OCI-LY7 (cell line): ENCODE measurements at regions not wholly inside any gene's neighbourhood (a gene's known extent, or its start where the extent isn't known, plus 50 kb on each side); places are given as distances from the start of the nearest gene placed in this dataset.

Experiments
- BruUV-seq: library from RNA; stranded (reverse); fragments of 400-500 nt; replicated peaks from 2 replicates; lab custom pipeline; 2021; lab: Mats Ljungman, UMichigan
- CTCF ChIA-PET: fragments of 300-600 bp; sonication (Branson Sonifier 250); formaldehyde crosslinking; loops from one replicate; lab custom pipeline; 2022; ENCODE audit warnings: antibody characterized with exemption; ENCODE audit not compliant: unreplicated experiment; lab: Charles Lee
- POLR2A ChIA-PET: fragments of 300-600 bp; sonication (Branson Sonifier 250); formaldehyde crosslinking; loops from one replicate; lab custom pipeline; 2022; ENCODE audit warnings: antibody characterized with exemption; lab: Charles Lee
- DNase-seq: peaks from one replicate; pipeline ENCODE4 v3.0.0-alpha.2; 2015; ENCODE audit warnings: low spot score
- H2AFZ ChIP-seq: fragments of 200-600 bp; sonication (generic), shearing (Covaris generic); 2 replicates; pipeline ENCODE4 v1.6.1; 2014; ENCODE audit warnings: mild to moderate bottlenecking, antibody characterized with exemption, low read length, moderate library complexity
- H3K27ac ChIP-seq: fragments of 200-600 bp; sonication (generic); 2 replicates; pipeline ENCODE4 v1.5.1; 2014; ENCODE audit warnings: mixed run types, low read depth, mild to moderate bottlenecking, moderate library complexity, low read length, inconsistent platforms; ENCODE audit not compliant: poor library complexity, severe bottlenecking
- H3K36me3 ChIP-seq: fragments of 200-600 bp; sonication (generic); 2 replicates; pipeline ENCODE4 v1.6.1; 2014; ENCODE audit warnings: mild to moderate bottlenecking, antibody characterized with exemption, low read length, moderate library complexity, mixed read lengths; ENCODE audit not compliant: insufficient read depth
- H3K4me1 ChIP-seq: fragments of 200-600 bp; sonication (generic); 2 replicates; pipeline ENCODE4 v1.5.1; 2014; ENCODE audit warnings: mild to moderate bottlenecking, low read length; ENCODE audit not compliant: insufficient read depth, poor library complexity, severe bottlenecking
- H3K4me2 ChIP-seq: fragments of 200-600 bp; sonication (generic); 2 replicates; pipeline ENCODE4 v1.6.1; 2014; ENCODE audit warnings: mild to moderate bottlenecking, low read length
- H3K4me3 ChIP-seq: fragments of 200-600 bp; sonication (generic); 2 replicates; pipeline ENCODE4 v1.5.1; 2014; ENCODE audit warnings: mild to moderate bottlenecking, low read depth, low read length; ENCODE audit not compliant: poor library complexity, severe bottlenecking
- H3K79me2 ChIP-seq: fragments of 200-600 bp; sonication (generic); 2 replicates; pipeline ENCODE4 v1.6.1; 2016; ENCODE audit warnings: low read depth, mild to moderate bottlenecking, low read length, moderate library complexity, mixed read lengths; ENCODE audit not compliant: insufficient read depth
- H3K9me2 ChIP-seq: fragments of 200-600 bp; sonication (generic); 2 replicates; pipeline ENCODE4 v1.6.1; 2016; ENCODE audit warnings: mild to moderate bottlenecking, low read length, mixed read lengths; ENCODE audit not compliant: insufficient read depth
- H3K9me3 ChIP-seq: fragments of 200-600 bp; sonication (generic); 2 replicates; pipeline ENCODE4 v1.6.1; 2014; ENCODE audit warnings: mild to moderate bottlenecking, mixed run types, low read length, mixed read lengths
- H4K20me1 ChIP-seq: fragments of 200-600 bp; sonication (generic); 2 replicates; pipeline ENCODE4 v1.6.1; 2014; ENCODE audit warnings: mild to moderate bottlenecking, antibody characterized with exemption, low read length, moderate library complexity, mixed read lengths; ENCODE audit not compliant: insufficient read depth
- EZH2phosphoT487 ChIP-seq: fragments of 200-600 bp; sonication (generic); IDR thresholded peaks from 2 replicates; pipeline ENCODE4 v1.6.1; 2018; ENCODE audit warnings: low read depth, borderline replicate concordance, mild to moderate bottlenecking, mixed run types, antibody characterized with exemption, low read length, moderate library complexity, mixed read lengths
- intact Hi-C: fragments of 100-400 bp; cut with micrococcal nuclease; formaldehyde crosslinking; loops from one replicate; pipeline ENCODE4 v1.10.0; 2022; ENCODE audit not compliant: unreplicated experiment
- TF ChIP-seq, protein P1 (sequence below): fragments of 200-600 bp; sonication (generic); conservative IDR thresholded peaks from 2 replicates; pipeline ENCODE4 v1.5.1; 2014; ENCODE audit warnings: mild to moderate bottlenecking, antibody characterized with exemption, low read length, moderate library complexity, mixed read lengths

DNA sequence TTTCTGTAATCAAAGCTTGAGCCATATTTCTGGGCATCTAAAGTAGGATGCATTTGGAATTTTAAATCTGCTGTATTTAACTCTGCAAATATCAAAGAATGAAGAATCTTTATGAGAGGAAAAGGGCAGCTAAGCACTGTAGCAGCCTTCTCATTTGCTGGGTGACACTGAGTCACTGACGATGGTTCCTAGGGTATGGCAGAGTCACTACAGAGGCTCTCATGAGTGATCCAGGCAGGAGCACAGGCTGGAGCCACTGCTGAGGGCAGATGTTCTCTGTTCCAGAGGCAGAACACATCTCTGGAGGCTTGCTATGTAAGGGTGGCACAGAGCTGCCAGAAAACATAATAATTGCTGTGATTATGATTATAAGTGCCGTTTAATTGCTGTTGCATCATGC lies 340.7 kb upstream of the HTR2A start:
- POLR2A ChIA-PET = interaction anchor here (0.6 kb wide), 1 partner anchor 269 kb away, joined by 3 read pairs; no protein-coding TSS in a partner anchor
- no peaks in the 10 kb centered on the region for H4K20me1 ChIP-seq
- no peak overlapping the region for H3K27ac ChIP-seq
- intact Hi-C loops = no loop called here
- no peak overlapping the region for H3K4me3 ChIP-seq
- no TSS peak for BruUV-seq
- H3K4me2 ChIP-seq = no peak overlapping the region
- no peaks in the 10 kb centered on the region for H3K9me3 ChIP-seq
- CTCF ChIA-PET = no interaction called here
- H3K36me3 ChIP-seq = no peaks in the 10 kb centered on the region
- H3K4me1 ChIP-seq = no peaks in the 10 kb centered on the region
- H3K79me2 ChIP-seq = no peaks in the 10 kb centered on the region
- H2AFZ ChIP-seq = no peak overlapping the region
- no peaks in the 10 kb centered on the region for H3K9me2 ChIP-seq
- TF ChIP-seq EZH2phosphoT487 = no peak
- TF ChIP-seq, protein P1, sequence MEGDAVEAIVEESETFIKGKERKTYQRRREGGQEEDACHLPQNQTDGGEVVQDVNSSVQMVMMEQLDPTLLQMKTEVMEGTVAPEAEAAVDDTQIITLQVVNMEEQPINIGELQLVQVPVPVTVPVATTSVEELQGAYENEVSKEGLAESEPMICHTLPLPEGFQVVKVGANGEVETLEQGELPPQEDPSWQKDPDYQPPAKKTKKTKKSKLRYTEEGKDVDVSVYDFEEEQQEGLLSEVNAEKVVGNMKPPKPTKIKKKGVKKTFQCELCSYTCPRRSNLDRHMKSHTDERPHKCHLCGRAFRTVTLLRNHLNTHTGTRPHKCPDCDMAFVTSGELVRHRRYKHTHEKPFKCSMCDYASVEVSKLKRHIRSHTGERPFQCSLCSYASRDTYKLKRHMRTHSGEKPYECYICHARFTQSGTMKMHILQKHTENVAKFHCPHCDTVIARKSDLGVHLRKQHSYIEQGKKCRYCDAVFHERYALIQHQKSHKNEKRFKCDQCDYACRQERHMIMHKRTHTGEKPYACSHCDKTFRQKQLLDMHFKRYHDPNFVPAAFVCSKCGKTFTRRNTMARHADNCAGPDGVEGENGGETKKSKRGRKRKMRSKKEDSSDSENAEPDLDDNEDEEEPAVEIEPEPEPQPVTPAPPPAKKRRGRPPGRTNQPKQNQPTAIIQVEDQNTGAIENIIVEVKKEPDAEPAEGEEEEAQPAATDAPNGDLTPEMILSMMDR = no peak
- no peak for DNase-seq

DNA sequence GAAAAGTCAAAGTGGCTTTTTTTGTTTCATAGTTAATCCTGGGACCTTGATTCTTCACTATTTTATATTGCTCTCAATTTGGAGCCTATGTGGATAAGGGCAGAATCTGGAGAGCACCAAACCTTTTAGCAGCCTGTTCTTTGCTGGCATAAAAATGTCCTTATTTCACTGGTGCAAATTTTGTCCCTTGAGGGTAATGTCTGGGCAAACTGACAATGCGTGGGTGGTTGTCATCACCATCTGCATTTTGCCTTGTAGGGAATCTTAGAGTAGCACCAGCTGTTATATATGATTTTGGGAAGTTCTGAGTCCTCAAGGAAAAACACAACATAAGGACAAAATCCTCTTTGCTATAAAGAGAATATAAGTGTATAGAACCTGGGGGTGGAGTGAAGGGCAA lies 336.9 kb upstream of the HTR2A start:
- ChIA-PET CTCF (no interaction called here), POLR2A (no interaction called here)
- no peaks in the 10 kb centered on the region for H3K9me3 ChIP-seq
- H3K27ac ChIP-seq = no peak overlapping the region
- no peak for DNase-seq
- no peaks in the 10 kb centered on the region for H3K9me2 ChIP-seq
- H2AFZ ChIP-seq = no peak overlapping the region
- no TSS peak for BruUV-seq
- no peaks in the 10 kb centered on the region for H3K36me3 ChIP-seq
- H3K79me2 ChIP-seq = no peaks in the 10 kb centered on the region
- no peak overlapping the region for H3K4me3 ChIP-seq
- no peaks in the 10 kb centered on the region for H3K4me1 ChIP-seq
- no peaks in the 10 kb centered on the region for H4K20me1 ChIP-seq
- H3K4me2 ChIP-seq = no peak overlapping the region
- no peak for TF ChIP-seq EZH2phosphoT487
- TF ChIP-seq, protein P1 = no peak
- intact Hi-C loops = no loop called here

DNA sequence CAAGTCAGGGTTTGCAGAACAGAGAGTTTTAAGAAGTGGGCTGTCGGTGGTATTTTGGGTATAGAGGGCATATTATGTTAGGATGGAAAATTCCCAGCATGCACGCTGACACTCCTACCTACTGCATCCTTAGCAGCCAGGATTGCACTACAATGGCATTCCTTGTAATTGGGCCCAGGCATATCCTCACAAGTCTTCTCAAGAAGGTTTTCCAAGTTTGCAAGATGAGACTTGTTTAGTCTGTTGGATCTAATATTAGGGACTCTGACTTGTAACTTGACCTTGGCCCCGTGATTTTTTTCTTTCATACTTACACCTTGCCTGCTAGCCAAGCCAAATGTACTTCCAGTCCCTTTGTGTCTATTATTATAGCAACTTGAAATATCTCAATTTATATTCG lies 335.7 kb upstream of the HTR2A start:
- TF ChIP-seq, protein P1 = no peak
- no peak for TF ChIP-seq EZH2phosphoT487
- POLR2A ChIA-PET = no interaction called here
- Histone ChIP-seq H3K9me3 (no peaks in the 10 kb centered on the region), H3K79me2 (no peaks in the 10 kb centered on the region), H3K36me3 (no peaks in the 10 kb centered on the region), H3K4me3 (no peak overlapping the region), H3K9me2 (no peaks in the 10 kb centered on the region), H2AFZ (no peak overlapping the region), H3K4me1 (no peaks in the 10 kb centered on the region), H3K4me2 (no peak overlapping the region), H3K27ac (no peak overlapping the region), H4K20me1 (no peaks in the 10 kb centered on the region)
- CTCF ChIA-PET = no interaction called here
- DNase-seq = no peak
- no TSS peak for BruUV-seq
- intact Hi-C loops = no loop called here
